K562 (cell line): ENCODE measurements at regions not wholly inside any gene's neighbourhood (a gene's known extent, or its start where the extent isn't known, plus 50 kb on each side); places are given as distances from the start of the nearest gene placed in this dataset.

Experiments used
- ATAC-seq: fragments of 200-7000 bp; cut with Tn5 transposase; 3 replicates; pipeline ENCODE4 v1.9.1; 2020; ENCODE audit warnings: moderate library complexity
- BruUV-seq: library from RNA; stranded (reverse); fragments of 400-500 nt; replicated peaks from 2 replicates; lab custom pipeline; 2021; lab: Mats Ljungman, UMichigan
- CTCF ChIA-PET: fragments of 300-600 bp; formaldehyde crosslinking; extraction: SDS; loops from one replicate; lab custom pipeline; 2021; ENCODE audit warnings: low intra/inter-chr PET ratio; lab: Yijun Ruan, JAX
- POLR2A ChIA-PET: fragments of 300-600, 350-650 bp; sonication (Branson Sonifier 250); formaldehyde crosslinking; extraction: SDS; loops from one replicate; lab custom pipeline; 2021; ENCODE audit warnings: antibody characterized with exemption, inconsistent platforms; lab: Yijun Ruan, JAX
- DNase-seq, 4 experiments: peaks; one replicate each; pipeline versions ENCODE4 v3.0.0 to v3.0.0-alpha.2; 2011 to 2018; ENCODE audit warnings: low spot score in 3 of 4, mixed read lengths in 3 of 4; ENCODE audit errors: extremely low read depth in 1 of 4
- FAIRE-seq: peaks from 2 replicates; lab custom pipeline; 2011; peaks lifted over from hg19 to GRCh38; lab: Jason Lieb, UNC
- H2AFZ ChIP-seq: 2 replicates; pipeline ENCODE4 v1.6.0; 2011; ENCODE audit warnings: low read depth, low read length, control low read depth, inconsistent platforms
- H3K27ac ChIP-seq: fragments of 200-600 bp; 3 replicates; pipeline ENCODE4 v1.8.0; 2011; ENCODE audit warnings: low read depth, mild to moderate bottlenecking, control low read depth, inconsistent platforms, low read length, moderate library complexity, mixed read lengths; ENCODE audit errors: extremely low read depth
- H3K27me3 ChIP-seq, 2 experiments: fragments of 300-600 bp in 1 of 2; 2 replicates in 1 of 2; 3 replicates in 1 of 2; pipeline versions ENCODE4 v1.6.0 to v1.8.0; 2011; ENCODE audit warnings: inconsistent platforms in 2 of 2, low read length in 2 of 2, mild to moderate bottlenecking in 1 of 2, mixed read lengths in 1 of 2, moderate library complexity in 1 of 2; ENCODE audit not compliant: control insufficient read depth in 2 of 2, insufficient read depth in 2 of 2
- H3K36me3 ChIP-seq: fragments of 300-600 bp; 3 replicates; pipeline ENCODE4 v1.8.0; 2011; ENCODE audit warnings: mild to moderate bottlenecking, low read length, inconsistent platforms; ENCODE audit not compliant: control insufficient read depth, insufficient read depth
- H3K4me1 ChIP-seq, 2 experiments: fragments of 200-600 bp in 1 of 2; replicated peaks in 1 of 2; 2 replicates in 1 of 2; 3 replicates in 1 of 2; pipeline versions ENCODE4 v1.5.1 to v1.8.0; 2011; ENCODE audit warnings: inconsistent platforms in 2 of 2, low read length in 2 of 2, mild to moderate bottlenecking in 1 of 2, mixed read lengths in 1 of 2, moderate library complexity in 1 of 2; ENCODE audit not compliant: control insufficient read depth in 2 of 2, insufficient read depth in 2 of 2
- H3K4me2 ChIP-seq: 2 replicates; pipeline ENCODE4 v1.6.1; 2011; ENCODE audit warnings: low read length, control low read depth, inconsistent platforms, mixed read lengths; ENCODE audit not compliant: insufficient read depth
- H3K4me3 ChIP-seq: fragments of 200-600 bp; sonication (generic), shearing (Covaris generic); 2 replicates; pipeline ENCODE4 v1.5.1; 2016; ENCODE audit warnings: control low read depth, inconsistent platforms
- H3K79me2 ChIP-seq: fragments of 200-600 bp; 3 replicates; pipeline ENCODE4 v1.8.0; 2011; ENCODE audit warnings: low read length, inconsistent platforms; ENCODE audit not compliant: control insufficient read depth, insufficient read depth
- H3K9ac ChIP-seq, 2 experiments: 2 replicates each; pipeline versions ENCODE4 v1.6.0 to v1.6.1; 2011; ENCODE audit warnings: low read depth in 2 of 2, low read length in 2 of 2, control low read depth in 1 of 2, inconsistent platforms in 1 of 2, mild to moderate bottlenecking in 1 of 2, mixed read lengths in 1 of 2; ENCODE audit not compliant: insufficient read depth in 1 of 2
- H3K9me1 ChIP-seq: one replicate; pipeline ENCODE4 v1.6.0; 2011; ENCODE audit warnings: inconsistent platforms, mild to moderate bottlenecking, low read length, moderate library complexity; ENCODE audit not compliant: control insufficient read depth, insufficient read depth
- H3K9me3 ChIP-seq: replicated peaks from 2 replicates; pipeline ENCODE4 v1.5.1; 2011; ENCODE audit warnings: low read depth, low read length, inconsistent platforms; ENCODE audit not compliant: control insufficient read depth, insufficient read depth
- H4K20me1 ChIP-seq: replicated peaks from 2 replicates; pipeline ENCODE4 v1.6.1; 2011; ENCODE audit warnings: low read length, inconsistent platforms, mixed read lengths; ENCODE audit not compliant: control insufficient read depth, insufficient read depth
- CBX8 ChIP-seq: fragments of 200-600 bp; sonication (generic); IDR thresholded peaks from 2 replicates; pipeline ENCODE4 v1.6.1; 2012; ENCODE audit warnings: borderline replicate concordance, mixed run types, low read depth, mild to moderate bottlenecking, moderate library complexity, mixed read lengths, low read length, control low read depth, inconsistent platforms; ENCODE audit not compliant: poor library complexity, severe bottlenecking; ENCODE audit errors: extremely low read depth
- CSDE1 ChIP-seq, 2 experiments: fragments of 450-650 bp; IDR thresholded peaks; 2 replicates each; pipeline ENCODE4 v1.6.1; 2016; ENCODE audit warnings: mild to moderate bottlenecking in 1 of 2
- EP300 ChIP-seq: IDR thresholded peaks from 2 replicates; pipeline ENCODE4 v1.6.1; 2012; ENCODE audit warnings: low read length, improper control_type of control experiment
- JUNB ChIP-seq: fragments of 450-650 bp; formaldehyde crosslinking; conservative IDR thresholded peaks from 2 replicates; pipeline ENCODE4 v1.4.0; 2020; ENCODE audit warnings: mild to moderate bottlenecking
- KAT2B ChIP-seq: IDR thresholded peaks from one replicate; pipeline ENCODE4 v1.6.1; 2012; ENCODE audit warnings: low read depth, mild to moderate bottlenecking, control low read depth, inconsistent platforms, low read length, moderate library complexity
- MYBL2 ChIP-seq, 2 experiments: fragments of 450-650 bp in 1 of 2; sonication (generic) in 1 of 2; formaldehyde crosslinking in 1 of 2; IDR thresholded peaks; 2 replicates each; pipeline versions ENCODE4 v1.6.1 to v1.8.1; 2017 to 2022; ENCODE audit warnings: borderline replicate concordance in 1 of 2, inconsistent platforms in 1 of 2, low read depth in 1 of 2, mild to moderate bottlenecking in 1 of 2, missing genetic modification reagents in 1 of 2, moderate library complexity in 1 of 2
- NFIC ChIP-seq: fragments of 450-650 bp; IDR thresholded peaks from 2 replicates; pipeline ENCODE4 v1.6.1; 2017; ENCODE audit warnings: mild to moderate bottlenecking, inconsistent platforms
- NR1H2 ChIP-seq: sonication (generic); formaldehyde crosslinking; IDR thresholded peaks from 2 replicates; pipeline ENCODE4 v1.4.0; 2020; ENCODE audit warnings: mild to moderate bottlenecking, missing genetic modification reagents
- NRF1 ChIP-seq, 2 experiments: fragments of 450-650 bp; IDR thresholded peaks in 1 of 2; conservative IDR thresholded peaks in 1 of 2; 2 replicates each; pipeline ENCODE4 v1.6.1; 2014; ENCODE audit warnings: mild to moderate bottlenecking in 2 of 2
- SMARCB1 ChIP-seq: IDR thresholded peaks from 2 replicates; pipeline ENCODE4 v1.6.1; 2011; ENCODE audit warnings: improper control_type of control experiment, low read depth; ENCODE audit not compliant: insufficient read length
- ZBTB1 ChIP-seq: sonication (generic); formaldehyde crosslinking; IDR thresholded peaks from 2 replicates; pipeline ENCODE4 v1.8.1; 2023; ENCODE audit warnings: missing genetic modification reagents, low read depth, mild to moderate bottlenecking, borderline replicate concordance
- ZNF24 ChIP-seq: fragments of 450-650 bp; IDR thresholded peaks from 2 replicates; pipeline ENCODE4 v1.6.1; 2016
- ZNF408 ChIP-seq: fragments of 250-450 bp; sonication (Bioruptor Pico); IDR thresholded peaks from 2 replicates; pipeline ENCODE4 v1.4.0; 2020; ENCODE audit warnings: low read depth, mild to moderate bottlenecking, moderate library complexity
- WGBS: fragments of 100-300 bp; shearing (Covaris generic); methylation state at CpG from one replicate; pipeline ENCODE4 v1.1.6; 2016; ENCODE audit warnings: low coverage, mixed read lengths; ENCODE audit not compliant: insufficient coverage; ENCODE audit errors: missing lambda C conversion rate; 5-methylcytosine and 5-hydroxymethylcytosine counted together
- in situ Hi-C: fragments of 300-500 bp; cut with MboI; formaldehyde crosslinking; loops from 4 replicates; pipeline ENCODE4 v1.15.0; 2018; ENCODE audit warnings: inconsistent platforms, mixed read lengths
- intact Hi-C: fragments of 100-400 bp; cut with micrococcal nuclease; formaldehyde crosslinking; loops from 2 replicates; pipeline ENCODE4 v1.14.2; 2022
- TF ChIP-seq, protein P1 (sequence below): fragments of 150-350 bp; conservative IDR thresholded peaks from 2 replicates; pipeline ENCODE4 v1.6.1; 2014; ENCODE audit warnings: low read length
- TF ChIP-seq, protein P2 (sequence below): sonication (generic); formaldehyde crosslinking; IDR thresholded peaks from 2 replicates; pipeline ENCODE4 v1.9.0; 2022; ENCODE audit warnings: mild to moderate bottlenecking, missing genetic modification reagents
- TF ChIP-seq, protein P3 (sequence below): fragments of 250-450 bp; sonication (Bioruptor Pico); IDR thresholded peaks from 2 replicates; pipeline ENCODE4 v1.4.0; 2020; ENCODE audit warnings: mild to moderate bottlenecking, moderate library complexity

DNA sequence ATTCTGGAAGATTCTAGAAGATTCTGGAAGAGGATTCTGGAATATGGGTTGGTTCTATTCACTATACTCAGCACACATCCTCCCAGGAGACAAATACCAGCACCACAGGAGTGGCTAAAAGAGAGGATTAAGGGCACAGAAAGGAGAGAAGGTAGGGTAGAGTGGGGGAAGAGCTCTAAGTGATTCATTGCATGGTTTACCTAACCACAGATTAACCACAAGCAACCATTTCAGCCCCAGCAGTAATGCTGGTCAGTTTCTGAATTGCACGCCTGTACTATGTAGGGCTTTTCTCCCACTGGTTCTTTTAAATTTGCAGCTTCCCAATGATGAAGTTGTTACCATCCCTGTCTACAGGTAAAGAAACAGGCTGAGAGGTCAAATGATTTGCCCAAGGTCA is 192.7 kb upstream of the PMEPA1 start (continued):
- TF ChIP-seq MYBL2 (IDR thresholded peaks at IDR 0.05; ENCODE audit: low read depth): no peak
- no peak for TF ChIP-seq MYBL2 (CRISPR knock-in tag; IDR thresholded peaks at IDR 0.05; ENCODE audit: borderline replicate concordance)
- no peak for TF ChIP-seq NFIC
- TF ChIP-seq CBX8: no peak
- TF ChIP-seq, all 486 proteins: peak for 0

DNA sequence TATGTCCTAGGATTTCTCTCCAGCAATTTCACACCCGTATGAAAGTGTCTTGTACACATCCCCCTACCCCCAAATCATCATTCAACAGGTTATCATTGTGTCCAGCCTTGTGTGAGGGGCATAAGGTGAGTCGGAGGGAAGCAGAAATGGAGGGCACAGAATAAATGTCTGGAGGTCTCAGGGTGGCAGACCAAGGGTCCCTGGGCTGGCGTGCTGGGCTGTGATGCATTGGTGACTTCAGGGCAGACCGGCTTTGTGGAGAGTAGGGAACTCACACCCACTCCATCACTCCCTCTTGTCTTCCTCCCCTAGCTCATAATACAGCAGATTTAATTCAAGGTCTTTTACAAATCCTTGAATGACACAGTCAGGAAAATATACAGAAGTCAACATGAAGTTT is 191.7 kb upstream of the PMEPA1 start:
- Histone ChIP-seq H3K27me3 (peaks cover 0 to 9% of the 10 kb centered on the region in 2 experiments; a peak in 1 of 5 replicates), H2AFZ (no peak overlapping the region), H3K27ac (no peak overlapping the region), H3K79me2 (no peaks in the 10 kb centered on the region), H4K20me1 (peaks cover 5% of the 10 kb centered on the region; the same call in 1 of the 2 replicates), H3K36me3 (no peaks in the 10 kb centered on the region), H3K9me3 (no peaks in the 10 kb centered on the region), H3K9ac (no peak overlapping the region), H3K4me2 (no peak overlapping the region), H3K4me1 (no peaks in the 10 kb centered on the region), H3K9me1 (no peaks in the 10 kb centered on the region), H3K4me3 (no peak overlapping the region)
- BruUV-seq: no TSS peak
- DNase-seq (no peak), ATAC-seq (no peak), FAIRE-seq (no peak)
- ChIA-PET CTCF (no interaction called here), POLR2A (no interaction called here)
- WGBS: 2% methylated on average over 4 of the region's 4 CpGs
- in situ Hi-C loops (no loop called here), intact Hi-C loops (no loop called here)
- TF ChIP-seq KAT2B: no peak
- TF ChIP-seq ZBTB1: no peak
- TF ChIP-seq, protein P1, sequence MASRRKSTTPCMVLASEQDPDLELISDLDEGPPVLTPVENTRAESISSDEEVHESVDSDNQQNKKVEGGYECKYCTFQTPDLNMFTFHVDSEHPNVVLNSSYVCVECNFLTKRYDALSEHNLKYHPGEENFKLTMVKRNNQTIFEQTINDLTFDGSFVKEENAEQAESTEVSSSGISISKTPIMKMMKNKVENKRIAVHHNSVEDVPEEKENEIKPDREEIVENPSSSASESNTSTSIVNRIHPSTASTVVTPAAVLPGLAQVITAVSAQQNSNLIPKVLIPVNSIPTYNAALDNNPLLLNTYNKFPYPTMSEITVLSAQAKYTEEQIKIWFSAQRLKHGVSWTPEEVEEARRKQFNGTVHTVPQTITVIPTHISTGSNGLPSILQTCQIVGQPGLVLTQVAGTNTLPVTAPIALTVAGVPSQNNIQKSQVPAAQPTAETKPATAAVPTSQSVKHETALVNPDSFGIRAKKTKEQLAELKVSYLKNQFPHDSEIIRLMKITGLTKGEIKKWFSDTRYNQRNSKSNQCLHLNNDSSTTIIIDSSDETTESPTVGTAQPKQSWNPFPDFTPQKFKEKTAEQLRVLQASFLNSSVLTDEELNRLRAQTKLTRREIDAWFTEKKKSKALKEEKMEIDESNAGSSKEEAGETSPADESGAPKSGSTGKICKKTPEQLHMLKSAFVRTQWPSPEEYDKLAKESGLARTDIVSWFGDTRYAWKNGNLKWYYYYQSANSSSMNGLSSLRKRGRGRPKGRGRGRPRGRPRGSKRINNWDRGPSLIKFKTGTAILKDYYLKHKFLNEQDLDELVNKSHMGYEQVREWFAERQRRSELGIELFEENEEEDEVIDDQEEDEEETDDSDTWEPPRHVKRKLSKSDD: no peak
- TF ChIP-seq JUNB: no peak
- TF ChIP-seq NR1H2 (CRISPR knock-in tag): no peak
- no peak for TF ChIP-seq ZNF408
- no peak for TF ChIP-seq ZNF24
- TF ChIP-seq NRF1 (conservative IDR thresholded peaks at IDR 0.05 in 1 of 2, IDR thresholded peaks at IDR 0.05 in 1 of 2): no peak
- TF ChIP-seq, protein P2, sequence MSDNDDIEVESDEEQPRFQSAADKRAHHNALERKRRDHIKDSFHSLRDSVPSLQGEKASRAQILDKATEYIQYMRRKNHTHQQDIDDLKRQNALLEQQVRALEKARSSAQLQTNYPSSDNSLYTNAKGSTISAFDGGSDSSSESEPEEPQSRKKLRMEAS (CRISPR knock-in tag): no peak
- no peak for TF ChIP-seq SMARCB1
- no peak for TF ChIP-seq CSDE1 (IDR thresholded peaks at IDR 0.05)
- TF ChIP-seq, protein P3, sequence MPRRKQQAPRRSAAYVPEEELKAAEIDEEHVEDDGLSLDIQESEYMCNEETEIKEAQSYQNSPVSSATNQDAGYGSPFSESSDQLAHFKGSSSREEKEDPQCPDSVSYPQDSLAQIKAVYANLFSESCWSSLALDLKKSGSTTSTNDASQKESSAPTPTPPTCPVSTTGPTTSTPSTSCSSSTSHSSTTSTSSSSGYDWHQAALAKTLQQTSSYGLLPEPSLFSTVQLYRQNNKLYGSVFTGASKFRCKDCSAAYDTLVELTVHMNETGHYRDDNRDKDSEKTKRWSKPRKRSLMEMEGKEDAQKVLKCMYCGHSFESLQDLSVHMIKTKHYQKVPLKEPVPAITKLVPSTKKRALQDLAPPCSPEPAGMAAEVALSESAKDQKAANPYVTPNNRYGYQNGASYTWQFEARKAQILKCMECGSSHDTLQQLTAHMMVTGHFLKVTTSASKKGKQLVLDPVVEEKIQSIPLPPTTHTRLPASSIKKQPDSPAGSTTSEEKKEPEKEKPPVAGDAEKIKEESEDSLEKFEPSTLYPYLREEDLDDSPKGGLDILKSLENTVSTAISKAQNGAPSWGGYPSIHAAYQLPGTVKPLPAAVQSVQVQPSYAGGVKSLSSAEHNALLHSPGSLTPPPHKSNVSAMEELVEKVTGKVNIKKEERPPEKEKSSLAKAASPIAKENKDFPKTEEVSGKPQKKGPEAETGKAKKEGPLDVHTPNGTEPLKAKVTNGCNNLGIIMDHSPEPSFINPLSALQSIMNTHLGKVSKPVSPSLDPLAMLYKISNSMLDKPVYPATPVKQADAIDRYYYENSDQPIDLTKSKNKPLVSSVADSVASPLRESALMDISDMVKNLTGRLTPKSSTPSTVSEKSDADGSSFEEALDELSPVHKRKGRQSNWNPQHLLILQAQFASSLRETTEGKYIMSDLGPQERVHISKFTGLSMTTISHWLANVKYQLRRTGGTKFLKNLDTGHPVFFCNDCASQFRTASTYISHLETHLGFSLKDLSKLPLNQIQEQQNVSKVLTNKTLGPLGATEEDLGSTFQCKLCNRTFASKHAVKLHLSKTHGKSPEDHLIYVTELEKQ (CRISPR knock-in tag): no peak
- no peak for TF ChIP-seq EP300
